ENCODE measurements at regions not wholly inside any gene's neighbourhood (a gene's known extent, or its start where the extent isn't known, plus 50 kb on each side); places are given as distances from the start of the nearest gene placed in this dataset.

DNA sequence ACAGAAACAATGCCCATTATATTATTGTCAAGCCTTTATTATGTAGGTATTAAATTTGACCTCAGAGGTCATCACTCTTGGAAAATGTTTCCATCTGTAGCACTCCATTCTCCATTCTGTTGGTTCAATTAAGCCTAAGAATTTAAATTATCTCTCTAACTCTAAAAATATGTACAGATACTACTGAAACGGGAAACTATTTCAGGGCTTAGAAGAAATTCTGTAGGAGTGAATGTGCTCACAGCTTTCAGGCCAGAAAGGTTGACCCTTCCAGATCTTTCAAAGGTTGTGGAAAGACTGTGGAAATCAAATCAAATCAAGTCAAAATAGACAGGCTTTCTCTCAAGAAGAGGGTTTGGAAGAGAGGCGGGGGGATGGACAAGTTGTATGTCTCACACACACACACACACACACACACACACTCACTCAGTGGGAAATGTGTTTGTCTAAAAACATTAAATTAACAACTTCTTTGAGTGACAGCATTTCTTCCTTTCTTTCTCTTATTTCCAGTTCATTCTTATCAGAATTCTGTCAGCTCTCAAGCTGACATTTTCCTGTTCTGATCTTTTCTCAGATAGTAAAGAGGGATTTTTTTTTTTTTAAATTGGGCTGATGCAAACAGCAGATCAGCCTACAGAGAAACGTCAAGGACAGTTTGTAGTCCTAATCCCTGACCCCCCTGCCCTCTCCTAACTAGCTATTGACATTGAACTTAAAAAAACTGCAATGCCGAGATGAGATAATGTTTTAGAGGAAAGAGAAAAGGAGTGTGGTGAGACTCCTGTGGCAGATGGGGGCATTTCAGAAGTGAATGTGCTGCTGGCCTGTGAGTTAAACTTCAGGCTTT, 139.0 kb upstream of the ZFHX3 start:
- TF ChIP-seq POLR2AphosphoS5 (IDR thresholded peaks at IDR 0.05; ENCODE audit: low read depth) (no peak), EZH2 (IDR thresholded peaks at IDR 0.05; ENCODE audit: low read depth, unreplicated experiment) (no peak), CTCF (conservative IDR thresholded peaks at IDR 0.05; ENCODE audit: low read depth in 2 of 2) (no peak)
